K562 (cell line): ENCODE measurements at regions not wholly inside any gene's neighbourhood (a gene's known extent, or its start where the extent isn't known, plus 50 kb on each side); places are given as distances from the start of the nearest gene placed in this dataset.

ENCODE experiments used
- ATAC-seq: fragments of 200-7000 bp; cut with Tn5 transposase; 3 replicates; pipeline ENCODE4 v1.9.1; 2020; ENCODE audit warnings: moderate library complexity
- BruUV-seq: library from RNA; stranded (reverse); fragments of 400-500 nt; replicated peaks from 2 replicates; lab custom pipeline; 2021; lab: Mats Ljungman, UMichigan
- CTCF ChIA-PET: fragments of 300-600 bp; formaldehyde crosslinking; extraction: SDS; loops from one replicate; lab custom pipeline; 2021; ENCODE audit warnings: low intra/inter-chr PET ratio; lab: Yijun Ruan, JAX
- POLR2A ChIA-PET: fragments of 300-600, 350-650 bp; sonication (Branson Sonifier 250); formaldehyde crosslinking; extraction: SDS; loops from one replicate; lab custom pipeline; 2021; ENCODE audit warnings: antibody characterized with exemption, inconsistent platforms; lab: Yijun Ruan, JAX
- DNase-seq, 4 experiments: peaks; one replicate each; pipeline versions ENCODE4 v3.0.0 to v3.0.0-alpha.2; 2011 to 2018; ENCODE audit warnings: low spot score in 3 of 4, mixed read lengths in 3 of 4; ENCODE audit errors: extremely low read depth in 1 of 4
- FAIRE-seq: peaks from 2 replicates; lab custom pipeline; 2011; peaks lifted over from hg19 to GRCh38; lab: Jason Lieb, UNC
- H2AFZ ChIP-seq: 2 replicates; pipeline ENCODE4 v1.6.0; 2011; ENCODE audit warnings: low read depth, low read length, control low read depth, inconsistent platforms
- H3K27ac ChIP-seq: fragments of 200-600 bp; 3 replicates; pipeline ENCODE4 v1.8.0; 2011; ENCODE audit warnings: low read depth, mild to moderate bottlenecking, control low read depth, inconsistent platforms, low read length, moderate library complexity, mixed read lengths; ENCODE audit errors: extremely low read depth
- H3K27me3 ChIP-seq, 2 experiments: fragments of 300-600 bp in 1 of 2; 2 replicates in 1 of 2; 3 replicates in 1 of 2; pipeline versions ENCODE4 v1.6.0 to v1.8.0; 2011; ENCODE audit warnings: inconsistent platforms in 2 of 2, low read length in 2 of 2, mild to moderate bottlenecking in 1 of 2, mixed read lengths in 1 of 2, moderate library complexity in 1 of 2; ENCODE audit not compliant: control insufficient read depth in 2 of 2, insufficient read depth in 2 of 2
- H3K36me3 ChIP-seq: fragments of 300-600 bp; 3 replicates; pipeline ENCODE4 v1.8.0; 2011; ENCODE audit warnings: mild to moderate bottlenecking, low read length, inconsistent platforms; ENCODE audit not compliant: control insufficient read depth, insufficient read depth
- H3K4me1 ChIP-seq, 2 experiments: fragments of 200-600 bp in 1 of 2; replicated peaks in 1 of 2; 2 replicates in 1 of 2; 3 replicates in 1 of 2; pipeline versions ENCODE4 v1.5.1 to v1.8.0; 2011; ENCODE audit warnings: inconsistent platforms in 2 of 2, low read length in 2 of 2, mild to moderate bottlenecking in 1 of 2, mixed read lengths in 1 of 2, moderate library complexity in 1 of 2; ENCODE audit not compliant: control insufficient read depth in 2 of 2, insufficient read depth in 2 of 2
- H3K4me2 ChIP-seq: 2 replicates; pipeline ENCODE4 v1.6.1; 2011; ENCODE audit warnings: low read length, control low read depth, inconsistent platforms, mixed read lengths; ENCODE audit not compliant: insufficient read depth
- H3K4me3 ChIP-seq: fragments of 200-600 bp; sonication (generic), shearing (Covaris generic); 2 replicates; pipeline ENCODE4 v1.5.1; 2016; ENCODE audit warnings: control low read depth, inconsistent platforms
- H3K79me2 ChIP-seq: fragments of 200-600 bp; 3 replicates; pipeline ENCODE4 v1.8.0; 2011; ENCODE audit warnings: low read length, inconsistent platforms; ENCODE audit not compliant: control insufficient read depth, insufficient read depth
- H3K9ac ChIP-seq, 2 experiments: 2 replicates each; pipeline versions ENCODE4 v1.6.0 to v1.6.1; 2011; ENCODE audit warnings: low read depth in 2 of 2, low read length in 2 of 2, control low read depth in 1 of 2, inconsistent platforms in 1 of 2, mild to moderate bottlenecking in 1 of 2, mixed read lengths in 1 of 2; ENCODE audit not compliant: insufficient read depth in 1 of 2
- H3K9me1 ChIP-seq: one replicate; pipeline ENCODE4 v1.6.0; 2011; ENCODE audit warnings: inconsistent platforms, mild to moderate bottlenecking, low read length, moderate library complexity; ENCODE audit not compliant: control insufficient read depth, insufficient read depth
- H3K9me3 ChIP-seq: replicated peaks from 2 replicates; pipeline ENCODE4 v1.5.1; 2011; ENCODE audit warnings: low read depth, low read length, inconsistent platforms; ENCODE audit not compliant: control insufficient read depth, insufficient read depth
- H4K20me1 ChIP-seq: replicated peaks from 2 replicates; pipeline ENCODE4 v1.6.1; 2011; ENCODE audit warnings: low read length, inconsistent platforms, mixed read lengths; ENCODE audit not compliant: control insufficient read depth, insufficient read depth
- EGR1 ChIP-seq: fragments of 450-650 bp; conservative IDR thresholded peaks from 2 replicates; pipeline ENCODE4 v1.6.1; 2017; ENCODE audit warnings: mild to moderate bottlenecking
- ZBTB5 ChIP-seq: fragments of 450-650 bp; IDR thresholded peaks from 2 replicates; pipeline ENCODE4 v1.6.1; 2017; ENCODE audit warnings: antibody characterized with exemption
- WGBS: fragments of 100-300 bp; shearing (Covaris generic); methylation state at CpG from one replicate; pipeline ENCODE4 v1.1.6; 2016; ENCODE audit warnings: low coverage, mixed read lengths; ENCODE audit not compliant: insufficient coverage; ENCODE audit errors: missing lambda C conversion rate; 5-methylcytosine and 5-hydroxymethylcytosine counted together
- in situ Hi-C: fragments of 300-500 bp; cut with MboI; formaldehyde crosslinking; loops from 4 replicates; pipeline ENCODE4 v1.15.0; 2018; ENCODE audit warnings: inconsistent platforms, mixed read lengths
- intact Hi-C: fragments of 100-400 bp; cut with micrococcal nuclease; formaldehyde crosslinking; loops from 2 replicates; pipeline ENCODE4 v1.14.2; 2022

DNA sequence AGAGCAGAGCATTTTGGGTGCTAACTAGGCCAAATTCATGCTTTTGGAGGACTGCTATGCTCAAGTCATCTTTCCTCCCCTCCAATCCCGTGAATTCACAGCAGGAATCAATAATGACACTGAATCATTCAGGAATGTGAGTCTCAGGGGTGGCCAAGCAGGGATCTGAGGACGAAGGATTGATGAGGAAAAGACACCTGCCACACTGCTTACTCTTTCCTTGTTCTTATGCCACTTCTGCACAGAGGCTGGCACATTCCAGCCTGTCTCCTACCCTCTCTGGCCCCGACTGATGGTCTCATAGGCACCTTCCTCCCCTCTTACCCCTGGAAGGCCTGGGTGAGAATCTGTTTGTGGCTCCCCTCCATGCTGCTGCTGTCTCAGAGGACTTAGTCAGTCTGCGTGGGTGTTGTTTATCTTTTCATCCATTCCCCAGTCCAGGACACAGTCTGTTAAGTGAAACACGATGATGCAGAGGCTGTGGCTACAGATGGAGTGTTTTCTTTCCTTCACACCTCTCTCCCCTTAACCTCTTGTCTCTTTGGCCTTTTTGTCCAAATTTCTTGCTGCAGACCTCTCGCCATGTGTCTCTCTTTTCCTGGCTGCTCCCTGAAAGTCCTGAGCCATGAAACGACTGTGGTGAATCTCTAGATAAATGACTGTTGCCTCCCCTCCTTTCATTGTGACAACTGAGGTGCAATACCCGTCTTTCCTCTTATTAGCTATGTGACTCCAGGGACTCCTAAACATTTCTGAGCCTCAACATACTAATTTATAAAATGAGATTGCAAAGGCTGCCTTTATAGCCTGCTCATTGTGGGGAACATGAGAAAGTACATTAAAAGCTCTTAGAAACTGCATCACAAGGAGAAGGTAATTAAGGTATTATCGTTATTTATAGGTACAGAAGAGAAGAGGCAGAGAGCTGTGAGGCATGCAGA is 86.9 kb downstream of the RDH14 start:
- no peak for FAIRE-seq
- Histone ChIP-seq H3K9me1 (no peaks in the 10 kb centered on the region), H3K9ac (no peak overlapping the region), H3K4me2 (no peak overlapping the region), H3K9me3 (no peaks in the 10 kb centered on the region), H3K4me1 (no peaks in the 10 kb centered on the region; a peak in 1 of 5 replicates), H2AFZ (no peak overlapping the region), H3K36me3 (no peaks in the 10 kb centered on the region), H4K20me1 (no peaks in the 10 kb centered on the region), H3K27me3 (no peaks in the 10 kb centered on the region), H3K4me3 (no peak overlapping the region), H3K27ac (no peak overlapping the region), H3K79me2 (no peaks in the 10 kb centered on the region)
- intact Hi-C loops (no loop called here), in situ Hi-C loops (no loop called here)
- peak in 2 of 4 experiments; percentile 35 to 41 for DNase-seq
- WGBS: under 1% methylated on average over 8 of the region's 9 CpGs
- BruUV-seq: no TSS peak
- POLR2A ChIA-PET: no interaction called here
- TF ChIP-seq ZBTB5: no peak
- peak; percentile 86 for TF ChIP-seq EGR1
- TF ChIP-seq, all 486 proteins: peak for 1
- CTCF ChIA-PET: no interaction called here
- ATAC-seq: peak; percentile 60; the same call in 2 of the 3 replicates
